GM19324 (cell line): ENCODE measurements at regions not wholly inside any gene's neighbourhood (a gene's known extent, or its start where the extent isn't known, plus 50 kb on each side); places are given as distances from the start of the nearest gene placed in this dataset.

Experiments used
- ATAC-seq: cut with Tn5 transposase; IDR thresholded peaks from one replicate; pipeline ENCODE4 v1.9.1; 2021; ENCODE audit warnings: mild to moderate bottlenecking, moderate library complexity; ENCODE audit not compliant: unreplicated experiment, low FRiP score

DNA sequence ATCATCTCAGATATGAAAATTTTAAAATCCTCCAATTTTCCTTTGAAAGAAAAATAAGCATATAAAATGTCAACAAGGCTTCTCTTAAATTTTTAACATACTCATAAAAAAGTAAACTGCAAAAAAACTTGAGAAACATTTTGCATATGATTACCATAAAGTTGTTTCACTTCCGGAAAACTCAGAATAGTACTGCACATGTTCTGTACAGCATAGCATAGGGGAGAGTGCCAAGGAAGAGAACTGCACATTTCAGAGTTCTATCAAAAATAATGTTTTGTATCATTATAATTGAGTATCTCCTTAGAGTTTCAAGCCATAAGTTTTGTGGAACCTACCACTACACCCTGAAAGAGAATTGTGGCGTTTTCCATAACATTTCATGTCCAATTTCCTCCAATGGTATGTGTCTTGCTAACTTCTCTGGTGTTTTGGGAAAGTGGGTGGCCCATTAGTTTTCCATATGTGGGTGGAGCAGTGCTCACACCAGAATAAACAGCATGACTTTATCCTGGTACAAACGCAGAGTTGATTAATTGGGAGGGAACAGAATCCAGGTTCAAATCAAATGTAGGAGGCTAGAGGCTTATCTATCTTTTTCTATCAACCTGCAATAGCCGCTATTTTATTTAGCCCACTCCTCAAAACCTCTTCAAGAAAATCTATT, 430.9 kb downstream of the LMO4 start:
- ATAC-seq = no peak

DNA sequence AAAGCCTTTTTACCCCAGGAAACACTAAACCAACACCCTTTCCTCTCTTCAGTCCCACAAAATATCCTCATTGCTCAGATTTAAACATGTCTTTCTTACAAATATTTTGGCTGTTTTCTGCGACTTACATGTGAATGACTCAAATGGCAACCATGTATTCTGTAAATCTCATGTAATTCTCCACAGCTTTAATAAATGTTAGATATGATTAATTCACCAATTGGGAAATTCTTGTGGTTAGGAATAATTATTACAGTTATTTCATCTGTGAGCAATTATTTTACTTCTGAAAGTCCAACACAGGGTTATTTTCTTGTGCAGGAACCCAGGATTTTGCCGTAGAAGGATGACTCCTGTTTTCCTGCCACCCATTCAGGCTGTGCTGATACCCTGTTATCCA, 431.5 kb downstream of the LMO4 start:
- ATAC-seq = no peak

DNA sequence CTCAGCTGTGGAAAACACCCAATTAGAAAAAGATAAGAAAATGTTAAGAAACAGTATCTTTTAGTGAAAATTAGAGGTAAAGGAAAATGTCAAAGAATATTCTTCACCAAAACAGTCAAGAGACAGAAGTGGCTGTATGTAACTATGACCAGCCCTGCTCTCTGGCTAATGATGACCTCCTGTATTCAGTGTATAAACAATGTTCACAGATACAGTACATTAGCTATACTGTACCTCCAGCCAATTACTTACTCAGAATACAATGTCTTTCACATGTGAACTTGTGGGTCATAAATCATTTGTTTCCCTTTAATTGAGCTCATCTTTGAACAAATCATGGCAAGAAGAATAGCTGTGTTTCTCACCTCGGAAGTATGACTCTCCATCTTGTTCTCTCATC, 432.0 kb downstream of the LMO4 start:
- no peak for ATAC-seq

DNA sequence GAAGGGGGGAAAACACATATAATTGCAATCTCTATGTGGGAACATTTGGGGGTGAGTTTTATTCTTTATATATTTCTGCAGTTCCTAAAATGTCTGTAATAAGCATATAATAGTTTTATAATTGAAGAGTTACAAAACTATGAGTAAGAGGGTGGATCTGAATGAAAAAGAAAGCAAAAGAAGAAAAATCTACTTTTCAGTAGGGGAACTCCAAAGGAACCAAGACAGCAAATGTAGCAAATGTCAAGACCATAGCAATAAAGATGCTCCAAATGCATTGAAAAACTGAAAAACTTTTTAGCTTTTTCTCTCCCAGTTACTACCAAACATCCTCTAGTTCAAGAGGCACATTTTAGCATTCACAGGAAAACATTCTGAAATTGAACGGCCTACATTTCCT, 434.8 kb downstream of the LMO4 start:
- no peak for ATAC-seq

DNA sequence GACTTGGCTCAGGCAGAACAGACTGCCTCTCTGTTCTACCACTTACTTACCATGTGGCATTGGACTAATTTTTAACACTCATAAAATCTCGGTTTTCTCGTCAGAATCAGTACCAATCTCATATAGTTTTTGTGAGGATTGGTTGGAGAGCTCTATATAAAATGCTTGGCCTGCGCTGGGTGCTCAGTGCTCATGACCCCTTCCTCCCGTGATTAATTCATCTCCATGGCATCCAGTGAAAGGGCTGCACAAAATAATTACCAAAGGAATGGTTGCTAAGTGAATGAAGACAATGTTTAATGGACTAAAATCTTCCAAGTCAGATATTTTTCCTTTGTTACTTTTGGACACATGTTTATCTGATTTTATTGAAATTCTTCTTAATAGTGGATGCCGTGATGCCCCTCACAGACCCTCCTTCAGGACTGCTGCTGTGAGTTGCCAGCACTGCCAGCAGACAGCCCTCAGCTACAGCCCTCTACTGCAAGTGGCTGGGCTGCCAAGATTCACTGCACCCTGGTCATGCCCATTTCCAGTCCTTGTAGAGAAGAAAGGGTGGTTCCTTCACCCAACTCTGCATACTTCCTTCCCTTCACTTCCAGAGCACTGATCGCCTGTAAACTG, 436.5 kb downstream of the LMO4 start:
- no peak for ATAC-seq

DNA sequence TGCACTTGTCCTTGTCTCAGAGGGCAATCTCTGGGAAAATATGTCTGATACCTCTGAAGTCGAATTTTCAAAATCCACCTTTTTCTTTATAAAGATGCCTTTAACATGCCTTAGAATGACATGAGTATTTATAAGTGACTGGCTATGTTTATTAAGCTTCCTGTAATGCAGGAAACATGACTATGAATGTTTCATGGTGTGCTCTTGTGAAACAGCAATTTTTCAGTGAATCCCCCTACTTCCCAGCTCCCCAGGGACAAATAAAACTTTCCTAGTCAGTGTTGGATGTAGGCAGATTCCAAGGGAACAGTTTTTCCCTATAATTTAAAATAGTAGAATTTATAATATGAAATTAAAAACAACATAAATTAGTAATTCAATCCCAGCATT, 437.0 kb downstream of the LMO4 start:
- no peak for ATAC-seq

DNA sequence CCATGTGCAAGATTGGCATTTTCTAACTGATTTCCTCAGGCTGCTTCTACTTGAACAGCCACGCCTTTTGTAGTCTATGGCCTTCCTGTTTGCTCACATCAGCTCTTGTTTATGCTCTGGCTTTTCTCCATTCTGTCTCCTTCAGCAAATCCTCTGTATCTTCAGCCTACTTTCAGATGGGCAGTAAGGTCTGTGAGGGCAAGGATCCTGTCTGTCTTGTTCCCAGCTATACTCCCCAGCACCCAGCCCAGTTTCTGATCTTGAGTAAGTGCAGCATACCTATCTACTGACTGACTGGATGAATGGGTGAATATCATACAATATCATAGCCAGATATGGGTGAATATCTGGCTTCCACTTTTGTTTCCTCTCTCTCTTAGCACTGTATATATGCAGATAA, 438.1 kb downstream of the LMO4 start:
- ATAC-seq = no peak

DNA sequence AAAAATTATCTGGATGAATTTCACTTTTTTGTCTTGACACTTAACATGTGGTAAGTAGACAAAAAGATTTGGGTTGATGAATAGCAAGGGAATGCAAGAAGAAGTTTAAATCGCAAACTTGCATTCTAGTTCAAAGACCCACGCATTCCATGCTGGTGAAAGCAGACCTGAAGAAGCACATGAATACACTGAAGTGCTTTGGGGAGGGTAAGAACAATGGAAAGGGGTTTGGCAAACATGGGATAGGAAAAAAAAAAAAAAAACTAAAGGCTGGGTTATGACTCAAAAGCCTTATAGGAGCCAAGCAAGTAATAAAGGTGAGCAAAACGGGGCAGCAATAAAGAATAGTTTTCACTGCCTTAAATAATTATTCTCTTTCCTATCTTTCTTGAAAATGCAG, 450.2 kb downstream of the LMO4 start:
- ATAC-seq = no peak

DNA sequence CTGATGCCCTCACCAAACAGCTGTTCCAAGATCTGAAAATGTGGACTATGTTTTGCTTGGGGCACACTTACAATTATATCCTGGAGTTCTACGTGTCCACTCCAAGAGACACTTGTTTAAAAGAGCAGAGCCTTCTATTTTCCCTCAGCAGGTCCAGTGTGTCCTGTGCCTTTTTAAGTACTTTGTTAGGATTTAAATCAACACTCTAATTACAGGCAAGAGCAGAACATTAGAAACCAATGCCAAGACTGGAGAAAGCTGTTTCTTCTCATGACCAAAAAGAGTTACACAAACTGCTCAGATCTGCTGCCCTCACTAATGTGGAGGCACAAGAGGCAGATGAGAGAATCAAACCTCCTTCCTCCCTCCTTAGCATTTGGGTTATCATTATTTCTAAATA, 452.9 kb downstream of the LMO4 start:
- ATAC-seq = no peak

DNA sequence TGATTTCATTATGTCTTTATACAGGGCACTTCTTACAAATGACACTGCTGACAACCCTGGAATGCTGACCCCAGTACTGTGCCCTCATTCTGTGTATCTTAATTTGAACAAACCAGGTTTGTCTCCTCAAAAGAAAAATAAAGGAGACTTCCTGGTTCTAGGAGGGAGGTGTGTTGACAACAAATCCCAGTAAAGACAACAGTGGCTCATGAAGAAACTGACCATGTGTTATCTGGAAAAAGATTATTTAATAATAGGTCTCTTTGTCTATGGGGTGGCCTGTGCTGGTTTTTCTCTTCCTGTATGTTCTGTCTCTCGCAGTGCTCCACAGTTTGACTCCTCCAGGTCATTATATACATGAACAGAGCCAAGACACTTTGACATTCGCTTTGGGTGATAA, 454.6 kb downstream of the LMO4 start:
- ATAC-seq = no peak

DNA sequence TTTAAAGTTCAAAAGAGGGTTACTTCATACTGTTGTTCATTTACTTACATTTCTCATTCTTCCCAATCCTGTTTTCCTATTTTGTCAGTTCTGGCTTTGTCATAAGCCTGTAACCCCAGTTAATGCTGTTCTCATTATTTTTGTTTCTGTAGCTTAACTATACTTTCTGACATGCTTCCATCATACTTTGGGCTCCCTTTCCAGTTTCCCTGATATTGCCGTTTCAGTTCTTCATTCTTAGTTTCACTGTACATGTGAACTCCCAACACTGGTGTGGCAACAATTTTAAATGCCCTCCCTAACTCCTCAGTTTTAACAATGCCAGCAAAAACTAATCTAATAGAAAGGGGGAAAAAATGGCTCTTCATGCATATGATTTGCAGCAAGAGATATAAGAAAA, 456.7 kb downstream of the LMO4 start:
- no peak for ATAC-seq

DNA sequence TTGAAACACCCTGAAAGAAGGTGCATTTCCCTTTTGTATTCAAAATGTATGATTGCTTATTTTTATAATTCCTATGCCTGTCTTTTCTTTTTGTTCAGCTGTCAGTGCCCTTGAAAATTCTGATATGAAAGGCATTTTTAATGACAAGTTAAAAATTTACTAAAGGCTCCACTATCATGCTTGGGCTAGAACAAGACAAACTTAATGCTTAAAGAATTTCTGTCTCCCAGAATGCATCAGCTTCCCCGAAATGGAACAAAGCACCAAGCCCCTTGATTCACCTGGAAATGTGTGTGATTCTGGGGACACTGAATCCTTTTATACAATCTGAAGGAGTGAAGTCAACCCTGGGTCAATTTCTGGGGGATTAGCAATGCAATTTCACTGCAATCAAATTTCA, 457.5 kb downstream of the LMO4 start:
- no peak for ATAC-seq

DNA sequence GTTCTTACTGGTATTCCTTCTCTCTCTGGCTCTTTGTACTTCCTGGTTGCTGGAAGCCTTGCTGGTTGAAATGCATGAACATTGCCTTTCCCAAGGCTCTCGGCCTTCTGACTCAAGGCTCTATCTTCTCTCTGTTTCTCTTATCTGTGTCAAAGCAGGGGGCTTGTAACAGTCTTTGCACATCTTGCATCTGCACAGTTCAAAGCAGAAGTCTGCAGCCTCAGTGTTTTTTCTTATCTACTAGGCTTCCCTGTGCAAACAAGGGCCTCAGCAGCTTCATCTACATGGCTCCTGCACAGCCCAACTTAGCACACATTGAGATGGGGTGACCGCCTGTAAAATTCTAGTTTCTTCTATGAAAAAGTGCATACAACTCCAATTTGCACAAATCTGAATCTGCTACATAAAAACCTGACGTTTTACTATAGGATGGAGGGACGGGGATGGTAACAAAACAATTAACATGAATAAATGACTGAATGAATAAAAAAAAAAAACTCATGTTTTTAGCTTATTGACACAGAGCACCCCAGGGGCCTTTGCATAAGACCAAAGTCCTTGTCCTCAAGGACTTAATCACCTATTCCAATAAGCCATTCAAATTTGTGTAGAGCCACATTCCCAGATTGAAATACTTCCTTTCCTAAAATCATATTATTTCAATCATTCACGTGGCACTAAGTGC, 458.3 kb downstream of the LMO4 start:
- no peak for ATAC-seq

DNA sequence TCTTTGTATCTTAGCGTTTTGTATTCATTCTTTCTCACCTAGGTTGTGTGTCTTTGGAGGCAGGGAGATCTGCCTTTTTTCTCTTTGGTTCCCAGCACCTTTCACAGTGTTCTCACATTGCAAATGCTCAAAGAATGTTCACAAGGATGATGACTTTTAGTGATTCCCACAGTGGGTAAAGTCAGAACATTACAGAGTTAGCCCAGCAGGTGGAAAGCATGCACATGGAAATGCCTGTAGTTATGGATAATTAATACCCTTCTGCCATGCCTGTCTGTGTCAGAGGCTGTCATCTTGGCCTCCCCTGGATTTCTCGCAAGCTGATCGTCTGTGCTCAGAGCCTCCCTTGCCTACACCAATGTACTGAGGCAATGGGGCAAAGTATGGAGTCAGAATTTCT, 458.9 kb downstream of the LMO4 start:
- ATAC-seq = no peak

DNA sequence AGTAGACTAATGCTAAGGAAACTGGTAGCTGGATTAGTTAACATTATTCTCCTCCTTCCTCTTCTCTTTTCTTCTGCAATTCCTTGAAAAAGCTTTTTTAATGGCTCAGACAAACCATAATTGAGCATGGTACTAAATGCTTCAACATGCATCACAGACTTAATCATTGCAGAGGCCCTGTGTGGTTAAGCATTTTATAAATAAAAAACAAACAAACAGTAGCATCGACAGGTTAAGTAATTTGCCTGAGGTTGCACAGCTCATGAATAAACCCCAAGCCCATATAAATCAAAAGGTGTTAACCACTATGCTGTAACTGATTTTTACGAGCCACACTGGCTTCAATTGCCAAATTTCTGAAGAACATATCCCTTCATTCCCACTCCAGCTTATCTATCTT, 462.1 kb downstream of the LMO4 start:
- no peak for ATAC-seq

DNA sequence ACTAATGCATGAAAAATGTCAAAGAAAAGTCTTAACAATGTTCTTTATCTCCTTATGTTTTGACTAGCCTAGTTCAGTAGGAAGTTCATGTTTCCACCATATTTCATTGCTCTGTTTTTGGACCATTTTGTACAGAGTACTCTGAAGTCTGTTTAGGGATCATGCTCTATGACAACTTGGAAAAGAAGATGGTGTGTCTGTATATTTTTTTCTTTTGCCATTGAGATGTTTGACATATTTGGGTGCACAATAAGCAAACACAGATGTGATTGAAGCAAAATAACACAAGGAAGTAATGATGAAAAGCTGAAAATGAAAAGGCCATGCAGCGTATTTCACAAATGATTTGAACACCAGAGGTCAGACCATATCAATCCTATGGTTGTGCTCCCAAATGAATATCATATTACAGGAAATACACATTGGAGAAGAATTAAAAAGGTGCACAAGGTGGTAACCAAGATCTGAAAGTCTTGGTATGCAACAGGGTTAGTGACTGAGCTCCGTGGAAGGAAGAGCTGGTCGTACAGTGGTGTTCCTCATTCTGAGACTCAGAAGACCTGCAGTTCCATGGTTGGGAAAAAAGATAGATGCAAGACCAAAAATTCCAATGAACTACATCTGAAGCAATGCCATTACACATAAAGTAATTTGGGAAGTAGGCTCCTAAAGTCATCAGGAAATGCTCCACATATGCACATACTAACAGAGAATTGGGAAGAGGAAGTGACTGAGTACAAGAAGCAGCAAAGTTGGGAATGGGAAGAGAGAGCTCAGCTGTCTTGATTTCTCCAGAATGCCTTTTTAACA, 463.5 kb downstream of the LMO4 start:
- no peak for ATAC-seq

DNA sequence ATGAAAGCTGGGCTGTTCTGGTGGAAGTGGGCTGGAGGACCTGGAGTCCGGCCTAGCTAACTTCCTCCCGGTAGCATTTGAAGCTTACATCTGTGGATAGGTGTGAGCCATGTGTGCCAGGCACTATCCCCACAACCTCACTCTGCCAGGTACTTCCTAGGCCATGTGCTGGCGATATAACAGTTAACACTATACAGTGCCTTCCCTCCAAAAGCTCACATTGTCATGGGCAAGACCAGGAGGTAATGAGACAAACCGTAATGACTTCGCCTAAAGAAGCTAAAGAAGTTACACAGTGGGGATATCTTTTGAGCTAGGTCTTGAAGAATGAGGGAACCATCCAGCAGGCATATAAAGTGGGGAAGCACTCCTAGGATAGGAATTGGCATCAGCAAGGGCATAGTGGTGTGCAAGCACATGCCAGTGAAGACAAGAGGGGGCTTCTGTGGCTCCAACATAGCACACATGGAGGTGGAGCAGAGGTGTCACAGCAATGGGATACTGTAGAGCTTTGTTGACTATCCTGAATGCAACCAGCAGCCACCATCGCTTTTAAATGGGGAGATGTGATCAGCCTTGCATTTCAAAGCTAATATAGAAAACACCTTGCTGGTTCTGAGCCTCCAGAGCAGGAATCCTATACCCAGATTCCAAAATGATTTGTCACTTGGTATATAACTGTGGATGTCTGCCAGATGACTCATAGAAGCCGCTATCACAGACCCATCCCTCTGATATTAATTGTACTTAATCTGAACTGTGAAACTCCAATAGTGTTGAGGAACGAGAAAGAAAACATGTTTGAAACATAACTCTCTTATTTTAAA, 466.3 kb downstream of the LMO4 start:
- ATAC-seq = no peak

DNA sequence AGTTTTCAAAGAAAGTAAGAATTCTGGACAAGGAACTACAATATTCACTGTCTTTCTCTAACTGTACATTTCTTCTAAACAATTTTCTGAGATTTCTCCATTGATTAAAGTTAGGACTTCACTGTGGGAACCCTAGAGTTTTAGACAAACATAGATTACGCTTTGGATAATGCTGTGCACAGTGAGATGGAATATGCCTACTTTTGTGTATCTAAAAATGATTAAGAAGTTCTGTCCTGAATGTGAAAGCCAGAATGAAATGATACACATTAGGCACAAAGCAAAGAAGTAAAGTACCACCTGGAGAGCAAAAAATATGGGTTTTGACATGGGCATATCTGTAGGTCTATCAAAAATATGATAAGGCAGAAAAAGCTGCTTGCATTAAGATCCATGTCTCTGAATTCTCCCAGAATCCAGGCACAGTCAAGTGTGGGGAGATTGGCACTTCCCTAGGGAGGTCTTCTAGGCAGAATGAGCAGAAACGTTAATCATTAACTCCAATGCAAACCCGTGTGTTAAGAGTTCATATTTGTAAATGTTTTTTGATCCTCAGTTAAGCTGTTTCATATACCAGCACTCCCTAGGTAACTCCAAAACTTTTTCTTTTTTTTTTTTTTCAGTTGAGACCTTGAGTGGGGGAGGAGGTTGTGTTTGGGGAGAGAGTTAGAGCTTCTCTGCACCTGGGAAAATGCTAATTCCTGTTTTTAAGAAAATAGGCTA, 467.1 kb downstream of the LMO4 start:
- no peak for ATAC-seq

DNA sequence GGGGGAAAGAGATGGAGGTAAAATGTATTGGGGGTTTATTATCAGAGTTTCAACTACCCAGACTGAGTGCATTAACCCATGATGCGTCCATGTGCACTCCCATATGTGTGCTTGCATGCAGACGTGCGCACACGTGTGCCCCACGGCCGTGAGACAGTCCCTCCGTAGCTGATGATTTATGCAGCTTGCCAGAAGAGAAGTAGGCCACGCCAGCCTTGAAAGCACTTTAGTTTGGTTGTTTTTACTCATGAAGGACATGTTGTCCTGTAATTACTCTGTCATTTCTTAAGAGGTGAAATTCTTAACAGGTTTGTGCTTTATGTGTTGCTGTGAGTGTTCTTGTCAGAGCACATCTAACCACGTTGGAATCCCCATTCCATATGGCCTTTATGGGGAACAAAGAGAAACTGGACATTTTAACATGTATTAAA, 467.8 kb downstream of the LMO4 start:
- ATAC-seq = no peak

DNA sequence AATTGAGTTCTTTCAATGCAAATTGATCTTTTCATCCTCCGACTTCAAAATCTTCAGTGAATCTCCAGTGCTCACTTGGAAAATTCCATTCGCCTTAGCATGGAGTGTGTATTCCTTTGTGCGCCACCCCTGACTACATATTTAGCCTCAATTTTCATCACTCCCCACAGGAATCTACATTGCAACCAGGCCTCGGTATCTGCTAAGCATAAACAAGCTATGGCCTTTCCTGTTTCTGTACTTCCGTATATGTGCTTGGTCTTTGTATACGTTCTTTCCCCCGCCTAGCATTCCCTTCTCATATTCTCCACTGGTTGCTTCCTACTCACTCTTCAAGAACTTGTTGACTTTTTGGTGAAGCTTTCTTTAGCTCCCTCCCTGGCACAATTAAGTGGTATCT, 470.8 kb downstream of the LMO4 start:
- ATAC-seq = no peak
